Endothelial cell of hepatic sinusoid (primary cell): ENCODE measurements at regions not wholly inside any gene's neighbourhood (a gene's known extent, or its start where the extent isn't known, plus 50 kb on each side); places are given as distances from the start of the nearest gene placed in this dataset.

ENCODE experiments used
- in situ Hi-C: cut with HindIII; loops from 2 replicates; pipeline ENCODE4 v1.10.0; 2017; ENCODE audit warnings: low sequenced_read_pairs

- in situ Hi-C loops = no loop called here
Measured at GRCh38 chr22:48649031-48649430, 1178.6 kb downstream of the BRD1 start.

- in situ Hi-C loops = no loop called here
Measured at GRCh38 chr22:48647606-48648515, 1179.8 kb downstream of the BRD1 start.

- in situ Hi-C loops = no loop called here
Measured at GRCh38 chr22:48647051-48647450, 1180.6 kb downstream of the BRD1 start.

GRCh38 chr22:48646216-48646925 lies 1181.3 kb downstream of the BRD1 start:
- in situ Hi-C loops = no loop called here

- in situ Hi-C loops = no loop called here
Measured at GRCh38 chr22:48645766-48646165, 1181.9 kb downstream of the BRD1 start.

- in situ Hi-C loops = no loop called here
Measured at GRCh38 chr22:48644997-48645396, 1182.7 kb downstream of the BRD1 start.

- in situ Hi-C loops = no loop called here
Measured at GRCh38 chr22:48644108-48644507, 1183.6 kb downstream of the BRD1 start.

- in situ Hi-C loops = no loop called here
Measured at GRCh38 chr22:48643066-48643731, 1184.5 kb downstream of the BRD1 start.

GRCh38 chr22:48642550-48642949 lies 1185.1 kb downstream of the BRD1 start:
- in situ Hi-C loops = no loop called here

- in situ Hi-C loops = no loop called here
Measured at GRCh38 chr22:48641906-48642475, 1185.7 kb downstream of the BRD1 start.

GRCh38 chr22:48640890-48641841 lies 1186.5 kb downstream of the BRD1 start:
- in situ Hi-C loops = no loop called here

GRCh38 chr22:48639896-48640748 lies 1187.6 kb downstream of the BRD1 start:
- in situ Hi-C loops = no loop called here

GRCh38 chr22:48639021-48639795 lies 1188.5 kb downstream of the BRD1 start:
- in situ Hi-C loops = no loop called here

GRCh38 chr22:48637231-48637630 lies 1190.4 kb downstream of the BRD1 start:
- in situ Hi-C loops = no loop called here

GRCh38 chr22:48636746-48637145 lies 1190.9 kb downstream of the BRD1 start:
- in situ Hi-C loops = no loop called here

- in situ Hi-C loops = no loop called here
Measured at GRCh38 chr22:48635816-48636215, 1191.9 kb downstream of the BRD1 start.

GRCh38 chr22:48635031-48635430 lies 1192.6 kb downstream of the BRD1 start:
- in situ Hi-C loops = no loop called here
